ENCODE measurements at regions not wholly inside any gene's neighbourhood (a gene's known extent, or its start where the extent isn't known, plus 50 kb on each side); places are given as distances from the start of the nearest gene placed in this dataset.

- no peak for TF ChIP-seq CTCF (IDR thresholded peaks at IDR 0.05)
- TF ChIP-seq POLR2A (IDR thresholded peaks at IDR 0.05): no peak
- no peak for TF ChIP-seq EP300 (IDR thresholded peaks at IDR 0.05)
These were observed 156.5 kb upstream of the PPP2R2D start for GRCh38 chr10:131744346-131744745.
